ENCODE measurements at regions not wholly inside any gene's neighbourhood (a gene's known extent, or its start where the extent isn't known, plus 50 kb on each side); places are given as distances from the start of the nearest gene placed in this dataset.

DNA sequence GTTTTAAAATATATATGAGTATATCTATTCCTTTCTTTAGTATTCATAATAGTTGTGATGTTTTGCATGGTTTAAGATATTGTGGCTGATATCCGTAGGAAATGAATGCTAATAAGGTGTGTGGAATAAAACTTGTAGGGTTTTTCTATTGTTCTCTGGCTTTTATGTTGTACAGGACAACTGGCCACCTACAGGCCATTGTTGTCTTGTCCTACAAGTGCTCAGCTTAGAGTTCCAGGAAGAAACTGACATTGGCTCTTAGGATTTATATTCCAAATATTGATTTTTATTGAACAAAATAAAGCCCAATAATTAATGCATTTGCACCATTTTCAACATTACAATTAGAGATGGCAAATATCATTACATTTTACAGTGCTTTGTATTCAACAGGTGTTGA lies 512.8 kb upstream of the TENM4 start:
- TF ChIP-seq, protein P1, sequence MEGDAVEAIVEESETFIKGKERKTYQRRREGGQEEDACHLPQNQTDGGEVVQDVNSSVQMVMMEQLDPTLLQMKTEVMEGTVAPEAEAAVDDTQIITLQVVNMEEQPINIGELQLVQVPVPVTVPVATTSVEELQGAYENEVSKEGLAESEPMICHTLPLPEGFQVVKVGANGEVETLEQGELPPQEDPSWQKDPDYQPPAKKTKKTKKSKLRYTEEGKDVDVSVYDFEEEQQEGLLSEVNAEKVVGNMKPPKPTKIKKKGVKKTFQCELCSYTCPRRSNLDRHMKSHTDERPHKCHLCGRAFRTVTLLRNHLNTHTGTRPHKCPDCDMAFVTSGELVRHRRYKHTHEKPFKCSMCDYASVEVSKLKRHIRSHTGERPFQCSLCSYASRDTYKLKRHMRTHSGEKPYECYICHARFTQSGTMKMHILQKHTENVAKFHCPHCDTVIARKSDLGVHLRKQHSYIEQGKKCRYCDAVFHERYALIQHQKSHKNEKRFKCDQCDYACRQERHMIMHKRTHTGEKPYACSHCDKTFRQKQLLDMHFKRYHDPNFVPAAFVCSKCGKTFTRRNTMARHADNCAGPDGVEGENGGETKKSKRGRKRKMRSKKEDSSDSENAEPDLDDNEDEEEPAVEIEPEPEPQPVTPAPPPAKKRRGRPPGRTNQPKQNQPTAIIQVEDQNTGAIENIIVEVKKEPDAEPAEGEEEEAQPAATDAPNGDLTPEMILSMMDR (IDR thresholded peaks at IDR 0.05): peak; percentile 17
- TF ChIP-seq EZH2 (IDR thresholded peaks at IDR 0.05): no peak

Data from neural progenitor cell (in vitro differentiated cells).